ENCODE measurements at regions not wholly inside any gene's neighbourhood (a gene's known extent, or its start where the extent isn't known, plus 50 kb on each side); places are given as distances from the start of the nearest gene placed in this dataset.
"Not testable (repeated sequence)": the region's sequence is repeated elsewhere in the genome, so short reads cannot be mapped to it uniquely, and the experiment has no call there.

GRCh38 chr9:41367301-41367700 lies 178.2 kb upstream of the ZNG1F start:
- H3K4me3 ChIP-seq (ENCODE audit: insufficient read depth, low read depth, low read length); H3K27ac Mint-ChIP-seq (ENCODE audit: unreplicated experiment); H3K27ac ChIP-seq (ENCODE audit: low read depth, low read length); H4K20me1 ChIP-seq (ENCODE audit: insufficient read depth, low read length); H3K36me3 ChIP-seq (ENCODE audit: insufficient read depth, low read length); FAIRE-seq; H2AFZ ChIP-seq (ENCODE audit: low read depth, low read length); H3K9me3 Mint-ChIP-seq (ENCODE audit: unreplicated experiment); H3K4me3 Mint-ChIP-seq (ENCODE audit: unreplicated experiment); H3K79me2 ChIP-seq (ENCODE audit: insufficient read depth, low read length); H3K27me3 ChIP-seq (ENCODE audit: insufficient read depth, low read length); H3K27me3 Mint-ChIP-seq (ENCODE audit: low read depth, unreplicated experiment); H3K4me1 ChIP-seq (ENCODE audit: insufficient read depth, low read length); H3K9ac ChIP-seq (ENCODE audit: low read length); H3K9me3 ChIP-seq (ENCODE audit: insufficient read depth, low read depth, low read length); H3K4me1 Mint-ChIP-seq (ENCODE audit: low read depth, unreplicated experiment); H3K4me2 ChIP-seq (ENCODE audit: low read length); H3K36me3 Mint-ChIP-seq (ENCODE audit: low read depth, unreplicated experiment): not testable (repeated sequence)
- DNase-seq (ENCODE audit: low read depth) = peak; percentile 48

GRCh38 chr9:41361790-41362189 lies 172.7 kb upstream of the ZNG1F start:
- H3K27ac ChIP-seq (ENCODE audit: low read depth, low read length); H3K27me3 ChIP-seq (ENCODE audit: insufficient read depth, low read length); FAIRE-seq; H3K4me3 Mint-ChIP-seq (ENCODE audit: unreplicated experiment); DNase-seq (ENCODE audit: low read depth); H3K27ac Mint-ChIP-seq (ENCODE audit: unreplicated experiment); H3K79me2 ChIP-seq (ENCODE audit: insufficient read depth, low read length); H3K9me3 Mint-ChIP-seq (ENCODE audit: unreplicated experiment); H3K27me3 Mint-ChIP-seq (ENCODE audit: low read depth, unreplicated experiment); H3K4me1 ChIP-seq (ENCODE audit: insufficient read depth, low read length); H3K4me3 ChIP-seq (ENCODE audit: insufficient read depth, low read depth, low read length); H2AFZ ChIP-seq (ENCODE audit: low read depth, low read length); H3K36me3 Mint-ChIP-seq (ENCODE audit: low read depth, unreplicated experiment); H3K4me2 ChIP-seq (ENCODE audit: low read length); H3K9ac ChIP-seq (ENCODE audit: low read length); H3K36me3 ChIP-seq (ENCODE audit: insufficient read depth, low read length); H3K9me3 ChIP-seq (ENCODE audit: insufficient read depth, low read depth, low read length); H3K4me1 Mint-ChIP-seq (ENCODE audit: low read depth, unreplicated experiment); H4K20me1 ChIP-seq (ENCODE audit: insufficient read depth, low read length): not testable (repeated sequence)

DNA sequence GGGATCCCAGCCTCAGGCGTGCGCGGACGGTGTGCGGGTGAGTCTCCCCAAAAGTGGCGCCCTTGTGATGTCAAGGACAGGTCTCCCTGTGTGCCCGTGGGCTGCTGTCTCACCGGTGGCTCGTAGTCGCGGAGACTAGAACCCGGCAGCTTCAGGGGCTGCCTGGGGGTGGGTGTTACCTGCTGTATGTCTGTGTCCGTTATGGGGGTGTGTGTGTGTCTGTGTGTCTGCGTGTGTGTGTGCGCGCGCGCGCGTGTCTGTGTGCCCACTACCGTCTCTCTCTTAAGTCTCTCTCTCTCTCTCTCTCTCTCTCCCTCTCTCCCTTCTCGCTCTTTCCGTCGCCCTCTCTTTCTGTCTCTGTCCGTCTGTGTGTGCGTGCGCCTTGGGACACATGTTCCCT lies 170.0 kb upstream of the ZNG1F start:
- FAIRE-seq; H4K20me1 ChIP-seq (ENCODE audit: insufficient read depth, low read length); H3K4me1 Mint-ChIP-seq (ENCODE audit: low read depth, unreplicated experiment); H3K79me2 ChIP-seq (ENCODE audit: insufficient read depth, low read length); H3K36me3 Mint-ChIP-seq (ENCODE audit: low read depth, unreplicated experiment); H3K4me1 ChIP-seq (ENCODE audit: insufficient read depth, low read length); H3K9me3 ChIP-seq (ENCODE audit: insufficient read depth, low read depth, low read length); H3K36me3 ChIP-seq (ENCODE audit: insufficient read depth, low read length); H3K9me3 Mint-ChIP-seq (ENCODE audit: unreplicated experiment); H3K27me3 ChIP-seq (ENCODE audit: insufficient read depth, low read length); H3K27me3 Mint-ChIP-seq (ENCODE audit: low read depth, unreplicated experiment): not testable (repeated sequence)
- Histone ChIP-seq H3K4me3 (ENCODE audit: insufficient read depth, low read depth, low read length) (peak overlapping the region; percentile 75), H2AFZ (ENCODE audit: low read depth, low read length) (peak overlapping the region; percentile 77), H3K4me2 (ENCODE audit: low read length) (peak overlapping the region; percentile 80), H3K27ac (ENCODE audit: low read depth, low read length) (peak overlapping the region; percentile 58), H3K9ac (ENCODE audit: low read length) (peak overlapping the region; percentile 84)
- Mint-ChIP-seq H3K27ac (ENCODE audit: unreplicated experiment) (peak overlapping the region; percentile 86), H3K4me3 (ENCODE audit: unreplicated experiment) (peak overlapping the region; percentile 97)
- DNase-seq (ENCODE audit: low read depth) = peak; percentile 52

DNA sequence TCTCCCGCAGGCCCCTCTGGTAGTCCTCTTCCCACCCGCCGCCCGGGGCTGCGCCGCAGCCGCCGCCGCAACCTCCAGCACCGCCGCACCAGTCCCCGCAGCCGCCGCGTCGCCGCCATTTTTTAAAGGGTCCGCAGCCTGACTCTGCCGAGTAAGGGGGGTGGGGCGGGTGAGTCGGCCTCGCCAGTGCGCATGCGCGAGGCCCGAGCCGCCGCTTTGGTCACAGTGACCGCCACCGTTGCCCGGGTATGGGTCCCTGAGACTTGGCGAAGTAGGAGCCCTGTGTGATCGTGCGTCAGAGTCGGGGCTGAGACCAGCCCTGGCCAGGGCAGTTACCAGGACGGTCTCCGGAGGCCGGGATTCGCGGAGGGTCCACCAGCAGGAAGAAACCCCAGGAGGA lies 169.6 kb upstream of the ZNG1F start:
- H3K4me3 ChIP-seq (ENCODE audit: insufficient read depth, low read depth, low read length) = peak overlapping the region; percentile 75
- H3K36me3 ChIP-seq (ENCODE audit: insufficient read depth, low read length); H3K9me3 Mint-ChIP-seq (ENCODE audit: unreplicated experiment); H3K4me1 ChIP-seq (ENCODE audit: insufficient read depth, low read length); H3K27me3 Mint-ChIP-seq (ENCODE audit: low read depth, unreplicated experiment); H3K79me2 ChIP-seq (ENCODE audit: insufficient read depth, low read length); H4K20me1 ChIP-seq (ENCODE audit: insufficient read depth, low read length); H3K27me3 ChIP-seq (ENCODE audit: insufficient read depth, low read length); H3K4me1 Mint-ChIP-seq (ENCODE audit: low read depth, unreplicated experiment); H3K36me3 Mint-ChIP-seq (ENCODE audit: low read depth, unreplicated experiment); FAIRE-seq; H3K9me3 ChIP-seq (ENCODE audit: insufficient read depth, low read depth, low read length): not testable (repeated sequence)
- peak overlapping the region; percentile 84 for H3K9ac ChIP-seq (ENCODE audit: low read length)
- H3K27ac ChIP-seq (ENCODE audit: low read depth, low read length) = peak overlapping the region; percentile 58
- DNase-seq (ENCODE audit: low read depth) = peak; percentile 10
- H2AFZ ChIP-seq (ENCODE audit: low read depth, low read length) = peak overlapping the region; percentile 77
- peak overlapping the region; percentile 77 for H3K27ac Mint-ChIP-seq (ENCODE audit: unreplicated experiment)
- H3K4me2 ChIP-seq (ENCODE audit: low read length) = peak overlapping the region; percentile 80
- peak overlapping the region; percentile 97 for H3K4me3 Mint-ChIP-seq (ENCODE audit: unreplicated experiment)

DNA sequence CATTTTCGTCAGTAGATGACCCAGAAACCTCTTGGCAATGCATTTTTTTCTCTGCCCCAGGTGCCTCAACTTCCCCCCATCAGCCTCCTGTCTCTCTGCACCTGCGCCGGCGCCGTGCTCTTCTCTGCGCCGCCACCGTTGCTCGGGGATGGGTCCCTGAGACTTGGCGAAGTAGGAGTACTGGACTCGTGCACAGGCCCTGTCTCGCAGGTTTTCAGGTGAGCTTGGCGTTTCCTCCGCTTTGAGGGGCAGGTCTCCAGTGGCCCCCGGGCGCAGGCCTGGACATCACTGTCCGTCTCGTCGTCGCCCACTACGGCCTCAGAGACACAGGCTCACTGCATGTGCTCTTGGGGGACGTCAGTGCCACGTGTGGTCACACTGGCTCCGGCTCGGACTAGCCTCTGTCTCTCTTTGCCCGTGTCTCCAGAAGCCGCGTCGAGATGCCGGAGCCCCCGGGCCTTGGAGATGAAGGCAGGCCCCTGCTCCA lies 168.8 kb upstream of the ZNG1F start:
- Mint-ChIP-seq H3K27ac (ENCODE audit: unreplicated experiment) (peak overlapping the region; percentile 77), H3K4me3 (ENCODE audit: unreplicated experiment) (peak overlapping the region; percentile 97)
- H3K27me3 ChIP-seq (ENCODE audit: insufficient read depth, low read length); H3K4me1 Mint-ChIP-seq (ENCODE audit: low read depth, unreplicated experiment); H4K20me1 ChIP-seq (ENCODE audit: insufficient read depth, low read length); H2AFZ ChIP-seq (ENCODE audit: low read depth, low read length); H3K27ac ChIP-seq (ENCODE audit: low read depth, low read length); FAIRE-seq; H3K9me3 ChIP-seq (ENCODE audit: insufficient read depth, low read depth, low read length); H3K79me2 ChIP-seq (ENCODE audit: insufficient read depth, low read length); H3K4me1 ChIP-seq (ENCODE audit: insufficient read depth, low read length); H3K4me3 ChIP-seq (ENCODE audit: insufficient read depth, low read depth, low read length); H3K27me3 Mint-ChIP-seq (ENCODE audit: low read depth, unreplicated experiment); H3K9me3 Mint-ChIP-seq (ENCODE audit: unreplicated experiment); DNase-seq (ENCODE audit: low read depth); H3K36me3 Mint-ChIP-seq (ENCODE audit: low read depth, unreplicated experiment); H3K36me3 ChIP-seq (ENCODE audit: insufficient read depth, low read length): not testable (repeated sequence)
- Histone ChIP-seq H3K4me2 (ENCODE audit: low read length) (peak overlapping the region; percentile 65), H3K9ac (ENCODE audit: low read length) (peak overlapping the region; percentile 84)

- FAIRE-seq; H3K4me3 Mint-ChIP-seq (ENCODE audit: unreplicated experiment); H3K79me2 ChIP-seq (ENCODE audit: insufficient read depth, low read length); DNase-seq (ENCODE audit: low read depth); H3K4me1 Mint-ChIP-seq (ENCODE audit: low read depth, unreplicated experiment); H3K27me3 ChIP-seq (ENCODE audit: insufficient read depth, low read length); H2AFZ ChIP-seq (ENCODE audit: low read depth, low read length); H3K27ac ChIP-seq (ENCODE audit: low read depth, low read length); H3K9me3 Mint-ChIP-seq (ENCODE audit: unreplicated experiment); H3K9me3 ChIP-seq (ENCODE audit: insufficient read depth, low read depth, low read length); H3K36me3 ChIP-seq (ENCODE audit: insufficient read depth, low read length); H3K27ac Mint-ChIP-seq (ENCODE audit: unreplicated experiment); H3K4me1 ChIP-seq (ENCODE audit: insufficient read depth, low read length); H3K36me3 Mint-ChIP-seq (ENCODE audit: low read depth, unreplicated experiment); H3K4me3 ChIP-seq (ENCODE audit: insufficient read depth, low read depth, low read length); H4K20me1 ChIP-seq (ENCODE audit: insufficient read depth, low read length); H3K27me3 Mint-ChIP-seq (ENCODE audit: low read depth, unreplicated experiment); H3K9ac ChIP-seq (ENCODE audit: low read length); H3K4me2 ChIP-seq (ENCODE audit: low read length): not testable (repeated sequence)
These were observed 168.2 kb upstream of the ZNG1F start for GRCh38 chr9:41357350-41357748.

Data from astrocyte (in vitro differentiated cells and primary cell).